ENCODE measurements at regions not wholly inside any gene's neighbourhood (a gene's known extent, or its start where the extent isn't known, plus 50 kb on each side); places are given as distances from the start of the nearest gene placed in this dataset.

- no peaks in the 10 kb centered on the region for H3K9me3 Mint-ChIP-seq (ENCODE audit: low read depth)
These were observed 237.2 kb downstream of the LMO4 start for GRCh38 chr1:87565861-87566260.

DNA sequence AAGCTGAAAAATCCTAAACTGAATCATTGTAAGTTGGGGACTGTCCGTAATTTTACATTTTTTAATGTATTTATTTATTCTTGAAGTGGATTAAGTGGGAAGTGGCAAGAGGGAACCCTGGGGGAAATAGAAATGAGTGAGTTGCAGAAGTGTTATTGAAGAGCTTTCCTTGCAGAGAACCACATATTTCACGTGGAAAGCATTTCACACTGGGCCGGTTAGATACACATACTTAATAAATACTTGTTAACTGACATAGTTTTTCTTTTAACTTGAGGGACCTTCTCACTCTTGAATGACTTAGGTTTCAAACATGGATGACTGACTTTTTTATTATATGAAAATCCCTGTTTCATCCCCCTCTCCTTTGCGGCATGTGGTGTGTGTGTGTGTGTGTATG is 239.3 kb downstream of the LMO4 start:
- Mint-ChIP-seq H3K9me3 (ENCODE audit: low read depth) (no peaks in the 10 kb centered on the region), H3K27ac (ENCODE audit: unreplicated experiment) (no peak overlapping the region), H3K27me3 (ENCODE audit: low read depth) (no peaks in the 10 kb centered on the region), H3K36me3 (ENCODE audit: low read depth) (no peaks in the 10 kb centered on the region), H3K4me1 (ENCODE audit: low read depth) (no peaks in the 10 kb centered on the region), H3K4me3 (ENCODE audit: unreplicated experiment) (no peak overlapping the region)
- no peak for DNase-seq (ENCODE audit: low spot score)
- no peak for TF ChIP-seq CTCF (IDR thresholded peaks at IDR 0.05)

More at GRCh38 chr1:87565861-87566260, 237.2 kb downstream of the LMO4 start:
- no peak for DNase-seq (ENCODE audit: low spot score)
- TF ChIP-seq CTCF (IDR thresholded peaks at IDR 0.05), result no peak
- Mint-ChIP-seq H3K27me3 (ENCODE audit: low read depth) (no peaks in the 10 kb centered on the region), H3K36me3 (ENCODE audit: low read depth) (no peaks in the 10 kb centered on the region), H3K4me1 (ENCODE audit: low read depth) (no peaks in the 10 kb centered on the region), H3K4me3 (ENCODE audit: unreplicated experiment) (no peak overlapping the region), H3K27ac (ENCODE audit: unreplicated experiment) (no peak overlapping the region)

DNA sequence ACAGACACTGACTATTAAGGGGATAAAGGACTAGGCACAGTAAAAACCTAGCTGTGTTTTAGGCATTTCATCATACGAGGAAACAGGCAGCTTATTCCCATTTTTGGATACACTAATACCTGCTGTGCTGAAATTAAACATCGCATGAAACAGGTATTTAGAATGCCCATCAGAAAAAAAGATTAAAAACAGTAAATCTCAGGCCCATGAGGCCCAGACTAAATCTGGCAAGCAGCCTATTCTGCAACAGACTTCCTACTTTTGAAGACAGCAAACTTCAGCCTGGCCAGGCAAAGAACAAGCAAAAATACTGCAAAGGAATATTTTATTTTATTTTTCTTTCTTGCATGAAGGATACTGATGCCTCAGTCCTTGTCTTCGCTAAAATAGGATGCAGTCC is 240.2 kb downstream of the LMO4 start:
- Mint-ChIP-seq H3K27me3 (ENCODE audit: low read depth) (no peaks in the 10 kb centered on the region), H3K36me3 (ENCODE audit: low read depth) (no peaks in the 10 kb centered on the region), H3K4me1 (ENCODE audit: low read depth) (no peaks in the 10 kb centered on the region), H3K27ac (ENCODE audit: unreplicated experiment) (no peak overlapping the region), H3K9me3 (ENCODE audit: low read depth) (no peaks in the 10 kb centered on the region), H3K4me3 (ENCODE audit: unreplicated experiment) (no peak overlapping the region)
- no peak for TF ChIP-seq CTCF (IDR thresholded peaks at IDR 0.05)
- DNase-seq (ENCODE audit: low spot score), result no peak

DNA sequence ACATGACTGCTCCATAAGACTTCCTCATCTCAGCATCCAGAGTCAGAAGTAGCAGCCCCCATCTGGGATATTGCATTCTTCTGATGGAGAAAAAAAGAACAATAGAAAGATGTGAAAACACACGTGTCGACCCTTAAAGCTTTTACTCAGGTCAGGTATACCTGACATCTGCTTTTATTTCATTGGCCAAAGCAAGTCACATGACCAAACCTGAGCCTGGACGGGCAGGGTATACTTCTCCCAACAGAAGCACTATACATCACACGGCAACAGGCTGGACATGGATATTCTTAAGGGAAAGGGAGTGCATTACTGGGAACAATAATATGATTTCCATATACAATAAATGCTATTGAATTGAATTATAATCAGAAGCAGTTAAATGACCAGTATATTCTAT is 243.3 kb downstream of the LMO4 start:
- no peak for DNase-seq (ENCODE audit: low spot score)
- peaks cover 3% of the 10 kb centered on the region for H3K27me3 Mint-ChIP-seq (ENCODE audit: low read depth)
- H3K36me3 Mint-ChIP-seq (ENCODE audit: low read depth), result no peaks in the 10 kb centered on the region
- no peak overlapping the region for H3K4me3 Mint-ChIP-seq (ENCODE audit: unreplicated experiment)
- H3K27ac Mint-ChIP-seq (ENCODE audit: unreplicated experiment), result no peak overlapping the region
- no peaks in the 10 kb centered on the region for H3K9me3 Mint-ChIP-seq (ENCODE audit: low read depth)
- H3K4me1 Mint-ChIP-seq (ENCODE audit: low read depth), result no peaks in the 10 kb centered on the region
- no peak for TF ChIP-seq CTCF (IDR thresholded peaks at IDR 0.05)

- H3K4me3 Mint-ChIP-seq (ENCODE audit: unreplicated experiment), result no peak overlapping the region
- no peak overlapping the region for H3K27ac Mint-ChIP-seq (ENCODE audit: unreplicated experiment)
- DNase-seq (ENCODE audit: low spot score), result no peak
- H3K27me3 Mint-ChIP-seq (ENCODE audit: low read depth), result peaks cover 3% of the 10 kb centered on the region
- no peak for TF ChIP-seq CTCF (IDR thresholded peaks at IDR 0.05)
- H3K36me3 Mint-ChIP-seq (ENCODE audit: low read depth), result no peaks in the 10 kb centered on the region
- no peaks in the 10 kb centered on the region for H3K9me3 Mint-ChIP-seq (ENCODE audit: low read depth)
- H3K4me1 Mint-ChIP-seq (ENCODE audit: low read depth), result no peaks in the 10 kb centered on the region
These were observed 244.2 kb downstream of the LMO4 start for GRCh38 chr1:87572891-87573290.
